ENCODE measurements at regions not wholly inside any gene's neighbourhood (a gene's known extent, or its start where the extent isn't known, plus 50 kb on each side); places are given as distances from the start of the nearest gene placed in this dataset.

DNA sequence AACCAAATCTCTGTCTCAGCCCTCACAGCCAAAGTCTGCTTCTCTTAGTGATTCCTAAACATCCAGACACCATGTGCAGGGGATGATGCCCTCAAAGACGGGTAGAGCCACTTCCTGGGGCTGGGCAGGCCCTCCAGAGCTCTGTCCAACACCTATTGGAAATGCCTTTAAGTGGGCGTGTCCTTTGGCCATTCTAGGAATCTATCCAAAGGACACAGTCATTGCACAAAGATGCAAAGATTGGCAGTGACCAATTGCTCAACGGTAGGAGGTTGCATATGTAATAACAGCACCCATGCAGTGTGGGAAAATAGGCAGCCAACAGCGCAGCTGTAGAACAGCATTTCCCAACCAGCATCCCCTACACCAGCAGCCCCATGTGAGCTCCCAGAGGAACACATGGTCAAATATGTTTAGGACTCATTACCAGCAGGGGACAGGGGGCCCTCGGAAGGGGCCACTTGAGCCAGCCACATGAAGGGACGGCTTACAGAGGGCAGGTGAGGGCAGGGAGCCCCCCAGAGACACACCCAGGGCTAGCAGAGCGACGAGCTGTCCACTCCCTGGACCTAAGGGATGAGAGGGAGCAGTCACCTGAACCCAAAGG is 142.8 kb upstream of the IQSEC1 start:
- no peak for DNase-seq (ENCODE audit: extremely low spot score, unreplicated experiment)
- H3K27ac Mint-ChIP-seq (ENCODE audit: unreplicated experiment): no peak overlapping the region
- no peaks in the 10 kb centered on the region for H3K9me3 Mint-ChIP-seq (ENCODE audit: unreplicated experiment)
- H3K27me3 Mint-ChIP-seq (ENCODE audit: unreplicated experiment): peaks cover 8% of the 10 kb centered on the region
- H3K36me3 Mint-ChIP-seq (ENCODE audit: unreplicated experiment): no peaks in the 10 kb centered on the region
- TF ChIP-seq, protein P1, sequence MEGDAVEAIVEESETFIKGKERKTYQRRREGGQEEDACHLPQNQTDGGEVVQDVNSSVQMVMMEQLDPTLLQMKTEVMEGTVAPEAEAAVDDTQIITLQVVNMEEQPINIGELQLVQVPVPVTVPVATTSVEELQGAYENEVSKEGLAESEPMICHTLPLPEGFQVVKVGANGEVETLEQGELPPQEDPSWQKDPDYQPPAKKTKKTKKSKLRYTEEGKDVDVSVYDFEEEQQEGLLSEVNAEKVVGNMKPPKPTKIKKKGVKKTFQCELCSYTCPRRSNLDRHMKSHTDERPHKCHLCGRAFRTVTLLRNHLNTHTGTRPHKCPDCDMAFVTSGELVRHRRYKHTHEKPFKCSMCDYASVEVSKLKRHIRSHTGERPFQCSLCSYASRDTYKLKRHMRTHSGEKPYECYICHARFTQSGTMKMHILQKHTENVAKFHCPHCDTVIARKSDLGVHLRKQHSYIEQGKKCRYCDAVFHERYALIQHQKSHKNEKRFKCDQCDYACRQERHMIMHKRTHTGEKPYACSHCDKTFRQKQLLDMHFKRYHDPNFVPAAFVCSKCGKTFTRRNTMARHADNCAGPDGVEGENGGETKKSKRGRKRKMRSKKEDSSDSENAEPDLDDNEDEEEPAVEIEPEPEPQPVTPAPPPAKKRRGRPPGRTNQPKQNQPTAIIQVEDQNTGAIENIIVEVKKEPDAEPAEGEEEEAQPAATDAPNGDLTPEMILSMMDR (IDR thresholded peaks at IDR 0.05): no peak
- H3K4me3 Mint-ChIP-seq (ENCODE audit: unreplicated experiment): no peak overlapping the region
- no peaks in the 10 kb centered on the region for H3K4me1 Mint-ChIP-seq (ENCODE audit: unreplicated experiment)

DNA sequence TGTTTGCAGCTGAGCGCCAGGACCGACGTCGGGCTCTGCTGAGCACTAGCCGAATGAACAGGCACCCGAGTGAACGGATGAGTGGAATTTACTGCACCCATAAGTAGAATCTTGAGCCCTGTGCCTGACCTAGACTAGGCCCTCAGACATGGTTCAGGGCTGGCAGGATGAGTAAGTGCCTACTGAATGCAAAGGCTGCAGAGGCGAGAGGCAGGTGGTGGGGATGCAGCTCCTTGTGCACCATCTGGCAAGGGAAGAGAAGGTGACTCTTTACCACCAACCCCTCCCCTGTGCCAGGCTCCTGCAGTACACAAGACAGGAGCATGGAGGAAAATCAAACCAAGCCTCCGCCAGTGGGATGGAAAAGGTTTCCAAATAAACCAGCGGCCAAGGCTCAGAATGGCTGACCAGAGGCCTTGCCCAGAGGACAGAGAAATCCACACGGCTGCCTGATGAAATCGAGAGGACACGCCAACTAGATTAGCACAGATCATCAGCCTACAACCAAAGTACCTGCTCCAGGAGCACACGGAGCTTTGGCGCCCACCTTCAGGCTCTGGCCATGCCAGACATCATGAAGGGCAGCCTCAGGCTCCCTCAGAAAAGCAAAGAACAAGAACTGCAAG is 141.7 kb upstream of the IQSEC1 start:
- TF ChIP-seq, protein P1 (IDR thresholded peaks at IDR 0.05): no peak
- peaks cover 8% of the 10 kb centered on the region for H3K27me3 Mint-ChIP-seq (ENCODE audit: unreplicated experiment)
- no peaks in the 10 kb centered on the region for H3K36me3 Mint-ChIP-seq (ENCODE audit: unreplicated experiment)
- H3K9me3 Mint-ChIP-seq (ENCODE audit: unreplicated experiment): no peaks in the 10 kb centered on the region
- DNase-seq (ENCODE audit: extremely low spot score, unreplicated experiment): no peak
- H3K27ac Mint-ChIP-seq (ENCODE audit: unreplicated experiment): no peak overlapping the region
- H3K4me1 Mint-ChIP-seq (ENCODE audit: unreplicated experiment): no peaks in the 10 kb centered on the region
- no peak overlapping the region for H3K4me3 Mint-ChIP-seq (ENCODE audit: unreplicated experiment)

DNA sequence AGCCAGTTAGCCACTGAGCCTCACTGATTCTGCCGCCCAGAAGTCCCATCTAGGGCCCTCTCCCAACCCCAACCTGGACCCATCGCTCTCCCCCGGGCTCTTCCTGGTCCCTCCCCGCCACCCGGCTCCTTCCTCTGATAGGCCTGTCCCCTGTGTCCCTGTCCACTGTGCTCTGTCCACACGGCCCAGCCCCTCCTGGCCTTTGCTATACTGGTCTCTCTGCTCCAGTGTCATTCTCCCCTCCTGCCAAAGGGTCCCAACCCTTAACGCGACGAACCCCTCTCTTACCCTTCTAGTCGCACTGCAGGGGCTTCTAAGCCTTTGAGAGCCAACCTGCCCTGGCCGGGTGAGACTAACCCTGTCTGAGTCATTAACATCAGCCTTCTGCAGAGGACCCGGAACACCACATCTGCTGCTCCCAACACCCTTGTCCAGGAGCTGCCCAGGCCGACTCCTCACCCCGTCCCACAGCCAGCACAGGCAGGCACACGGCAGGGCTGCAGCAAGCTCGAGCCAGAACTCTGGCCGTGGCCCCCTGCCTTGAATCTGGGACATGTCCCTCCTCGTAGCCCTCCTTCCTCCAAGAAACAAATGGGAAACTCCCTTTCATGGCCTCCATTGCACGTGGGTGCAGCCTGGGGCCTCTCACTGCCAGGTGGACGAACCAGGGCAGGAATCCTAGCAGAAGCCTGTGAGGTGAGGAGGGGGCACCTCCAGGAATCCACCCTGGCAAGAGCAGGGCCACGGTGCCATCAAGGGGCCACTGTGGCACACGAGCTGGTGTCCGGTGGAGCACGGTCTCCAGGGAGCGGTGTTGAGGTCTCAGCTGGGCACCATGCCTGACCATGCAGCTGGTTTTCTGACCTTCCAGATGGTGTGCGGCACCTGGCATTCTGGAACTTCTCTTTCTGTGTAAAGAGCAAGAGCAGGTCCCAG is 140.9 kb upstream of the IQSEC1 start:
- TF ChIP-seq, protein P1 (IDR thresholded peaks at IDR 0.05): no peak
- no peak overlapping the region for H3K4me3 Mint-ChIP-seq (ENCODE audit: unreplicated experiment)
- peaks cover 9% of the 10 kb centered on the region for H3K27me3 Mint-ChIP-seq (ENCODE audit: unreplicated experiment)
- H3K36me3 Mint-ChIP-seq (ENCODE audit: unreplicated experiment): no peaks in the 10 kb centered on the region
- DNase-seq (ENCODE audit: extremely low spot score, unreplicated experiment): no peak
- no peaks in the 10 kb centered on the region for H3K9me3 Mint-ChIP-seq (ENCODE audit: unreplicated experiment)
- H3K27ac Mint-ChIP-seq (ENCODE audit: unreplicated experiment): no peak overlapping the region
- no peaks in the 10 kb centered on the region for H3K4me1 Mint-ChIP-seq (ENCODE audit: unreplicated experiment)

DNA sequence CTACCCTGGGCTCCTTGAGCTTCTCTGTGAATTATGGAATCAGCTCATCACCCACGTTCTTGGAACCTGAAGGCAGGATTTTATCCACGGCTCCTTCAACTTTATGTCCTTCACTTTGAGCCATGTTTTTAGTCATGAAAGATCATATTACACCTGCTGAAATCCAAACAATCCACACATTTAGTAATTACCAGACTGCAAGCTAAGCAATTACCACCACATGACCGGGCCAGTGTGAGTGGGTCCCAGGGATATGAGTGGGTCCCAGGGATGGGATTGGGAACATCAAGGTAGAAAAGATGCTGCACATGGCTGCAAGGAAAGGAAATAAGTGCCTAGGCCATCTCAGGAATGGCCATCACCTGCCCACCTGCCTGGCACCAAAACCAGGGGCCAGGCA is 140.3 kb upstream of the IQSEC1 start:
- Mint-ChIP-seq H3K4me3 (ENCODE audit: unreplicated experiment) (no peak overlapping the region), H3K27ac (ENCODE audit: unreplicated experiment) (no peak overlapping the region), H3K9me3 (ENCODE audit: unreplicated experiment) (no peaks in the 10 kb centered on the region), H3K4me1 (ENCODE audit: unreplicated experiment) (no peaks in the 10 kb centered on the region), H3K27me3 (ENCODE audit: unreplicated experiment) (peaks cover 12% of the 10 kb centered on the region), H3K36me3 (ENCODE audit: unreplicated experiment) (no peaks in the 10 kb centered on the region)
- TF ChIP-seq, protein P1 (IDR thresholded peaks at IDR 0.05): no peak
- DNase-seq (ENCODE audit: extremely low spot score, unreplicated experiment): no peak
